ENCODE measurements at regions not wholly inside any gene's neighbourhood (a gene's known extent, or its start where the extent isn't known, plus 50 kb on each side); places are given as distances from the start of the nearest gene placed in this dataset.

DNA sequence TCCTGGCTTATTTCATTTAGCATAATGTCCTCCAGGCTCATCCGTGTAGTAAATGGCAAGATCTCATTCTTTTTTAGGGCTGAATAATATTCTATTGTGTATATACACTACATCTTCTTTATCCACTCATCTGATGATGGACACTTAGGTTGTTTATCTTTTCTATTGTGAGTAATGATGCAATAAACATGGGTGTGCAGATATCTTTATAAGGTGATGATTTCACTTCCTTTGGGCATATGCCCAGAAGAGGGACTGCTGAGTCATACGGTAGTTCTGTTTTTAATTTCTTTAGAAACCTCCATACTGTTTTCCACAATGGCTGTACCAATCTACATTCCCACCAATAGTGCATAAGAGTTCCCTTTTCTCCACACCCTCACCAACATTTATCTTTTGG lies 317.6 kb upstream of the CNKSR2 start:
- CTCF ChIA-PET: no interaction called here

GRCh38 chrX:21047034-21047455 lies 327.2 kb upstream of the CNKSR2 start:
- TF ChIP-seq EZH2 (IDR thresholded peaks at IDR 0.05; ENCODE audit: low read length, unreplicated experiment) (no peak), EZH2phosphoT487 (IDR thresholded peaks at IDR 0.05; ENCODE audit: borderline replicate concordance, low read length) (no peak), CTCF (conservative IDR thresholded peaks at IDR 0.05; ENCODE audit: low read depth, low read length) (no peak)
- Histone ChIP-seq H3K4me2 (ENCODE audit: low read length) (no peak overlapping the region), H2AFZ (ENCODE audit: low read length) (no peak overlapping the region), H3K9ac (ENCODE audit: low read length) (no peak overlapping the region), H3K27me3 (ENCODE audit: low read length) (no peaks in the 10 kb centered on the region), H3K9me2 (replicated peaks; ENCODE audit: low read length) (no peaks in the 10 kb centered on the region), H3K4me3 (ENCODE audit: low read length) (no peak overlapping the region), H3K36me3 (ENCODE audit: low read depth, low read length) (no peaks in the 10 kb centered on the region), H3K27ac (ENCODE audit: low read length) (no peak overlapping the region), H4K20me1 (ENCODE audit: low read length) (no peaks in the 10 kb centered on the region), H3F3A (ENCODE audit: low read length, unreplicated experiment) (no peaks in the 10 kb centered on the region), H3K79me2 (ENCODE audit: low read length) (no peaks in the 10 kb centered on the region), H3K9me3 (ENCODE audit: low read length) (no peaks in the 10 kb centered on the region), H3K4me1 (ENCODE audit: insufficient read depth, low read length) (no peaks in the 10 kb centered on the region)
- DNase-seq (no peak), ATAC-seq (no peak)
- intact Hi-C loops (cut with micrococcal nuclease): no loop called here
- ChIA-PET POLR2A (ENCODE audit: unreplicated experiment) (no interaction called here), CTCF (no interaction called here)
- no TSS peak for BruUV-seq (replicated peaks)

More for the DNA sequence above, 317.6 kb upstream of the CNKSR2 start:
- BruUV-seq (replicated peaks): no TSS peak
- no peaks in the 10 kb centered on the region for H3K4me1 ChIP-seq (ENCODE audit: insufficient read depth, low read length)
- H3K9me2 ChIP-seq (replicated peaks; ENCODE audit: low read length): no peaks in the 10 kb centered on the region
- no peak overlapping the region for H3K4me3 ChIP-seq (ENCODE audit: low read length)
- no peak overlapping the region for H3K27ac ChIP-seq (ENCODE audit: low read length)
- no peak overlapping the region for H2AFZ ChIP-seq (ENCODE audit: low read length)
- no peak overlapping the region for H3K4me2 ChIP-seq (ENCODE audit: low read length)
- ATAC-seq: no peak
- no peak overlapping the region for H3K9ac ChIP-seq (ENCODE audit: low read length)
- no peak for TF ChIP-seq CTCF (conservative IDR thresholded peaks at IDR 0.05; ENCODE audit: low read depth, low read length)
- H3K9me3 ChIP-seq (ENCODE audit: low read length): 0 out of 2 replicates have a peak, but pooled peaks cover 7% of the 10 kb centered on the region
- no peaks in the 10 kb centered on the region for H3K79me2 ChIP-seq (ENCODE audit: low read length)
- H3F3A ChIP-seq (ENCODE audit: low read length, unreplicated experiment): no peaks in the 10 kb centered on the region
- peak; percentile 57 for DNase-seq
- no peaks in the 10 kb centered on the region for H3K36me3 ChIP-seq (ENCODE audit: low read depth, low read length)
- no peaks in the 10 kb centered on the region for H3K27me3 ChIP-seq (ENCODE audit: low read length)
- intact Hi-C loops (cut with micrococcal nuclease): no loop called here
- POLR2A ChIA-PET (ENCODE audit: unreplicated experiment): no interaction called here
- H4K20me1 ChIP-seq (ENCODE audit: low read length): no peaks in the 10 kb centered on the region

DNA sequence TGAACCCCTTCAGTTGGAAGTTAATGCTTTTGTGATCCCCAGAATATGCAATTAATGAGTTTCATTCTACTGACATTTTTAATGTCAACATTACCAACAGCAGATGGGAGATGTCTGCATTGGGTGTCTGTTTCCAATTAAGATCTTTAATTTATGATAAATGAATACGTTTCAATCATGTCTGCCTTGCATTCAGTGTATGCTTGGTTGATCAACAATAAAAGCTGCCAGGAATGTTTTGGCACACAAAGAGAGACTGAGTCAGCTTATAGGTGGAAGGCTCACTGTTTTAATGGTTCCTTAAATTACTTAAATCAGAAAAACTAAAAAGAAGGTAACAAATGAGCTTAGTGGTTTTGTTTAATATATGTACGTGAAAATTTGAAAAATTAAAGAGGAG lies 359.9 kb upstream of the CNKSR2 start:
- CTCF ChIA-PET: no interaction called here
- no peak overlapping the region for H3K4me3 ChIP-seq (ENCODE audit: low read length)
- DNase-seq: no peak
- H3K9ac ChIP-seq (ENCODE audit: low read length): no peak overlapping the region
- BruUV-seq (replicated peaks): no TSS peak
- no peaks in the 10 kb centered on the region for H3K79me2 ChIP-seq (ENCODE audit: low read length)
- H3K36me3 ChIP-seq (ENCODE audit: low read depth, low read length): no peaks in the 10 kb centered on the region
- intact Hi-C loops (cut with micrococcal nuclease): no loop called here
- ATAC-seq: no peak
- POLR2A ChIA-PET (ENCODE audit: unreplicated experiment): no interaction called here
- no peaks in the 10 kb centered on the region for H3K9me3 ChIP-seq (ENCODE audit: low read length)
- no peak overlapping the region for H2AFZ ChIP-seq (ENCODE audit: low read length)
- no peaks in the 10 kb centered on the region for H3K4me1 ChIP-seq (ENCODE audit: insufficient read depth, low read length)
- H3F3A ChIP-seq (ENCODE audit: low read length, unreplicated experiment): no peaks in the 10 kb centered on the region
- no peaks in the 10 kb centered on the region for H3K9me2 ChIP-seq (replicated peaks; ENCODE audit: low read length)
- H3K4me2 ChIP-seq (ENCODE audit: low read length): no peak overlapping the region
- no peak overlapping the region for H3K27ac ChIP-seq (ENCODE audit: low read length)
- H4K20me1 ChIP-seq (ENCODE audit: low read length): no peaks in the 10 kb centered on the region
- TF ChIP-seq EZH2phosphoT487 (IDR thresholded peaks at IDR 0.05; ENCODE audit: borderline replicate concordance, low read length) (no peak), CTCF (conservative IDR thresholded peaks at IDR 0.05; ENCODE audit: low read depth, low read length) (no peak), EZH2 (IDR thresholded peaks at IDR 0.05; ENCODE audit: low read length, unreplicated experiment) (no peak)
- no peaks in the 10 kb centered on the region for H3K27me3 ChIP-seq (ENCODE audit: low read length)

All from PC-3 (cell line).